AG04450 (cell line): ENCODE measurements at regions not wholly inside any gene's neighbourhood (a gene's known extent, or its start where the extent isn't known, plus 50 kb on each side); places are given as distances from the start of the nearest gene placed in this dataset.

Source experiments
- CTCF ChIA-PET: fragments of 300-600, 350-600 bp; formaldehyde crosslinking; extraction: SDS; loops from one replicate; lab custom pipeline; 2022; ENCODE audit warnings: antibody characterized with exemption, inconsistent platforms; lab: Charles Lee
- POLR2A ChIA-PET: fragments of 350-600 bp; formaldehyde crosslinking; extraction: SDS; loops from one replicate; lab custom pipeline; 2021; ENCODE audit warnings: antibody characterized with exemption, inconsistent platforms; lab: Yijun Ruan, JAX
- DNase-seq: peaks from one replicate; pipeline ENCODE4 v3.0.0-alpha.2; 2011; ENCODE audit warnings: low read depth, low spot score
- H3K27ac ChIP-seq: one replicate; pipeline ENCODE4 v1.5.1; 2012; ENCODE audit warnings: low read depth, low read length, control low read depth
- H3K27me3 ChIP-seq: one replicate; pipeline ENCODE4 v1.6.0; 2012; ENCODE audit warnings: low read length; ENCODE audit not compliant: control insufficient read depth, insufficient read depth
- H3K4me3 ChIP-seq: 2 replicates; pipeline ENCODE4 v1.5.1; 2011; ENCODE audit warnings: mild to moderate bottlenecking, low read depth, low read length, control low read depth
- H3K9me3 ChIP-seq: 2 replicates; pipeline ENCODE4 v1.5.1; 2012; ENCODE audit warnings: low read length; ENCODE audit not compliant: control insufficient read depth, insufficient read depth
- TF ChIP-seq, protein P1 (sequence below): IDR thresholded peaks from 2 replicates; pipeline ENCODE4 v1.5.1; 2011; ENCODE audit warnings: low read depth, low read length, control low read depth, inconsistent platforms

- H3K27ac ChIP-seq, result no peak overlapping the region
- H3K4me3 ChIP-seq, result no peak overlapping the region
- ChIA-PET POLR2A (no interaction called here), CTCF (interaction anchor here (0.5 kb wide), 1 partner anchor 306 kb away, joined by 3 read pairs; no protein-coding TSS in a partner anchor)
- TF ChIP-seq, protein P1, sequence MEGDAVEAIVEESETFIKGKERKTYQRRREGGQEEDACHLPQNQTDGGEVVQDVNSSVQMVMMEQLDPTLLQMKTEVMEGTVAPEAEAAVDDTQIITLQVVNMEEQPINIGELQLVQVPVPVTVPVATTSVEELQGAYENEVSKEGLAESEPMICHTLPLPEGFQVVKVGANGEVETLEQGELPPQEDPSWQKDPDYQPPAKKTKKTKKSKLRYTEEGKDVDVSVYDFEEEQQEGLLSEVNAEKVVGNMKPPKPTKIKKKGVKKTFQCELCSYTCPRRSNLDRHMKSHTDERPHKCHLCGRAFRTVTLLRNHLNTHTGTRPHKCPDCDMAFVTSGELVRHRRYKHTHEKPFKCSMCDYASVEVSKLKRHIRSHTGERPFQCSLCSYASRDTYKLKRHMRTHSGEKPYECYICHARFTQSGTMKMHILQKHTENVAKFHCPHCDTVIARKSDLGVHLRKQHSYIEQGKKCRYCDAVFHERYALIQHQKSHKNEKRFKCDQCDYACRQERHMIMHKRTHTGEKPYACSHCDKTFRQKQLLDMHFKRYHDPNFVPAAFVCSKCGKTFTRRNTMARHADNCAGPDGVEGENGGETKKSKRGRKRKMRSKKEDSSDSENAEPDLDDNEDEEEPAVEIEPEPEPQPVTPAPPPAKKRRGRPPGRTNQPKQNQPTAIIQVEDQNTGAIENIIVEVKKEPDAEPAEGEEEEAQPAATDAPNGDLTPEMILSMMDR, result no peak
- no peaks in the 10 kb centered on the region for H3K9me3 ChIP-seq
- H3K27me3 ChIP-seq, result no peaks in the 10 kb centered on the region
- DNase-seq, result no peak
Observed at GRCh38 chr2:226488034-226488433, 311.6 kb downstream of the IRS1 start.

DNA sequence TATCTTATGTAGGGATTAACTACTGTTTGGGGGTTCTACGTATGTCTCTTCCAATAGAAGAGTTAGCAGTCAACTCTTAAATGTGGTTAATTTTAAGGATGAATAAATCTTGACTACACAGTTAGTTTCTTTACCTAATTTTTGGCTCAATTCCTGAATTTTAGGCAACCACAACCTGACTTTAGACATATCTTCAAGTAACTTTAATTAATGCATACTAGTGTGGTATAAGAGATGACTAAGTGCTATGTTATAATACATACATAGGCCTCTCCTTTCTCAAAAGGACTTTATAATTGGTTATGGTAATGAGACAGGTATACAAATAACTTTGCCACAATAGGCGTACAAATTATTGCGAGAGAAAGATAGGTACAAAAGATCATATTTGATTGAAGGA is 312.0 kb downstream of the IRS1 start:
- DNase-seq, result no peak
- H3K4me3 ChIP-seq, result no peak overlapping the region
- TF ChIP-seq, protein P1, result no peak
- CTCF ChIA-PET, result interaction anchor here (0.5 kb wide), 1 partner anchor 305 kb away, joined by 3 read pairs; no protein-coding TSS in a partner anchor
- POLR2A ChIA-PET, result no interaction called here
- H3K27me3 ChIP-seq, result no peaks in the 10 kb centered on the region
- H3K27ac ChIP-seq, result no peak overlapping the region
- no peaks in the 10 kb centered on the region for H3K9me3 ChIP-seq

GRCh38 chr2:226483745-226484619 is 315.6 kb downstream of the IRS1 start:
- Histone ChIP-seq H3K9me3 (no peaks in the 10 kb centered on the region), H3K27me3 (no peaks in the 10 kb centered on the region), H3K27ac (peak overlapping the region; percentile 34), H3K4me3 (no peak overlapping the region)
- TF ChIP-seq, protein P1, result no peak
- ChIA-PET CTCF (interaction anchor here (0.6 kb wide), 1 partner anchor 79 kb away, joined by 4 read pairs; no protein-coding TSS in a partner anchor), POLR2A (interaction anchor here (0.6 to 1.3 kb wide), 10 partner anchors 45 to 365 kb away, joined by 3 to 9 read pairs (median 4); no protein-coding TSS in a partner anchor)
- DNase-seq, result no peak

DNA sequence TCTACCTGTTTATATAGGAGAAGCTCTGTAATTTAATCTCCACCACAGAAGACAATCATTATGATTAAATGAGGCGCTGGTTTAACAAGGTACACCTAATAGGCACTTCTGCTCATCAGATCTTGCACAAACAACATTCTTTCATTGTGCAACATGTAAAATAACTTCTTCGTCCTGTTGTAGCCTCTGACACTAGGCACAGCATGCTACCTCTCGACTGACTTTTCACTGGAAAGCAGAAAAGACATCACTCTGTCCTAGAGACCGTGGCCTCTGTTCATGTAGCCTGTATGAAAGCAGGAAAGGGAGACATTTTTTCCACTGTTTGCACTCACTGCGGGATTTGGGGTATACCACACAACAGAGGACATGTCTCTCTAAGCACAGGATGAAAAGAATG is 316.5 kb downstream of the IRS1 start:
- Histone ChIP-seq H3K4me3 (no peak overlapping the region), H3K9me3 (no peaks in the 10 kb centered on the region), H3K27me3 (no peaks in the 10 kb centered on the region), H3K27ac (no peak overlapping the region)
- ChIA-PET POLR2A (interaction anchor here (0.7 to 1.0 kb wide), 4 partner anchors 44 to 297 kb away, joined by 3 to 9 read pairs (median 4); no protein-coding TSS in a partner anchor), CTCF (interaction anchor here (0.6 to 1.3 kb wide), 2 partner anchors 40 to 80 kb away, joined by 4 read pairs; no protein-coding TSS in a partner anchor)
- TF ChIP-seq, protein P1, result no peak
- DNase-seq, result no peak
